Upper lobe of left lung (tissue), 6 donors: ENCODE measurements at regions not wholly inside any gene's neighbourhood (a gene's known extent, or its start where the extent isn't known, plus 50 kb on each side); places are given as distances from the start of the nearest gene placed in this dataset.

ENCODE experiments used
- ATAC-seq, 2 donors: fragments of 200-7000 bp; cut with Tn5 transposase; one replicate each; pipeline ENCODE4 v1.9.1; 2022; ENCODE audit warnings: mild to moderate bottlenecking in 2 of 2, moderate library complexity in 2 of 2; ENCODE audit not compliant: low FRiP score in 2 of 2
- DNase-seq, 2 donors: peaks; one replicate each; pipeline ENCODE4 v3.0.0-alpha.2; 2019 to 2020
- H3K27ac ChIP-seq, 4 donors: fragments of 200-600 bp; sonication (generic); one replicate each; pipeline ENCODE4 v1.5.1; 2016 to 2019
- H3K27me3 ChIP-seq, 4 donors: fragments of 200-600 bp; sonication (generic); one replicate each; pipeline ENCODE4 v1.5.1; 2017 to 2019
- H3K36me3 ChIP-seq, 4 donors: fragments of 200-600 bp; sonication (generic); one replicate each; pipeline ENCODE4 v1.5.1; 2016 to 2019
- H3K4me1 ChIP-seq, 4 donors: fragments of 200-600 bp; sonication (generic); one replicate each; pipeline ENCODE4 v1.5.1; 2018 to 2019
- H3K4me3 ChIP-seq, 4 donors: fragments of 200-600 bp; sonication (generic); one replicate each; pipeline ENCODE4 v1.5.1; 2017 to 2019; ENCODE audit warnings: mild to moderate bottlenecking in 2 of 4, moderate library complexity in 1 of 4
- H3K9me3 ChIP-seq, 4 donors: fragments of 200-600 bp; sonication (generic); one replicate each; pipeline ENCODE4 v1.5.1; 2018 to 2019
- EP300 ChIP-seq, 4 donors: sonication (generic); formaldehyde crosslinking; IDR thresholded peaks; one replicate each; pipeline ENCODE4 v1.5.1; 2017; ENCODE audit warnings: antibody characterized with exemption in 4 of 4, control low read depth in 2 of 4
- POLR2A ChIP-seq, 4 donors: fragments of 450-650 bp; IDR thresholded peaks; one replicate each; pipeline ENCODE4 v1.5.1; 2016 to 2017; ENCODE audit warnings: antibody characterized with exemption in 4 of 4, mild to moderate bottlenecking in 2 of 4
- POLR2AphosphoS5 ChIP-seq, 2 donors: sonication (generic); formaldehyde crosslinking; IDR thresholded peaks; one replicate each; pipeline ENCODE4 v1.5.1; 2017; ENCODE audit warnings: antibody characterized with exemption in 2 of 2
- WGBS, 2 donors: methylation state at CpG; one replicate each; pipeline ENCODE4 v1.1.5; 2017 to 2018; 5-methylcytosine and 5-hydroxymethylcytosine counted together
- TF ChIP-seq, protein P1 (sequence below), 6 experiments: fragments of 450-650 bp in 4 of 6; fragments of 200-600 bp in 2 of 6; sonication (generic) in 2 of 6; IDR thresholded peaks; one replicate each; pipeline ENCODE4 v1.5.1; 2016 to 2019; ENCODE audit warnings: antibody characterized with exemption in 6 of 6
- donor health status: DM: no; HTN: no; CAD: no; lungs with moderate emphysema.
- donor health status: DM: no; HTN: yes; CAD: no; lungs with severe emphysema.

DNA sequence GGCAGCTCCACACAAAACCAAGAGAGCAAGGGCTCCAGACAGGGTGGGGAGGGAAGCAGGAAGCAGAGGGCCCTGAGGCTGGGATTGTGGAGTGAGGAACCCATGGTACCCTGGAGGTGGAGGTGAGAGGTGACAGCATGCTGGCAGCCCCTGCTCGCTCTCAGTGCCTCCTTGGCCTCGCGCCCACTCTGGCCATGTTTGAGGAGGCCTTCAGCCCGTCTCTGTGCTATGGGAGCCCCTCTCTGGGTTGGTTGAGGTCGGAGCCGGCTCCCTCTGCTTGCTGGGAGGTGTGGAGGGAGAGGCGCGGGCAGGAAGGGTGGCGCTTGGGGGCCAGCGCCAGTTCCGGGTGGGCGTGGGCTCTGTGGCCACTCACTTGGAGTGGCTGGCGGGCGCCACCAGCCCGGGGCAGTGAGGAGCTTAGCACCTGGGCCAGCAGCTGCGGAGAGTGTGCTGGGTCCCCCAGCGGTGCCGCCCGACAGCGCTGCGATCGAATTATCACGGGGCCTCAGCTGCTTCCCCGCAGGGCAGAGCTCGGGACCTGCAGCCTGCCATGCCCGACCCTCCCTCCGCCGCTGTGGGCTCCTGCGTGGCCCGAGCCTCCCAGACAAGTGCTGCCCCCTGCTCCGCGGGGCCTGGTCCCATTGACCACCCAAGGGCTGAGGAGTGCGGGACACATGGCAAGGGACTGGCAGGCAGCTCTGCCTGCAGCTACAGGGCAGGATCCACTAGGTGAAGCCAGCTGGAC lies 196.0 kb downstream of the DACT1 start:
- H3K4me3 ChIP-seq = no peak overlapping the region
- TF ChIP-seq POLR2A (IDR thresholded peaks at IDR 0.05) = no peak
- TF ChIP-seq, protein P1, sequence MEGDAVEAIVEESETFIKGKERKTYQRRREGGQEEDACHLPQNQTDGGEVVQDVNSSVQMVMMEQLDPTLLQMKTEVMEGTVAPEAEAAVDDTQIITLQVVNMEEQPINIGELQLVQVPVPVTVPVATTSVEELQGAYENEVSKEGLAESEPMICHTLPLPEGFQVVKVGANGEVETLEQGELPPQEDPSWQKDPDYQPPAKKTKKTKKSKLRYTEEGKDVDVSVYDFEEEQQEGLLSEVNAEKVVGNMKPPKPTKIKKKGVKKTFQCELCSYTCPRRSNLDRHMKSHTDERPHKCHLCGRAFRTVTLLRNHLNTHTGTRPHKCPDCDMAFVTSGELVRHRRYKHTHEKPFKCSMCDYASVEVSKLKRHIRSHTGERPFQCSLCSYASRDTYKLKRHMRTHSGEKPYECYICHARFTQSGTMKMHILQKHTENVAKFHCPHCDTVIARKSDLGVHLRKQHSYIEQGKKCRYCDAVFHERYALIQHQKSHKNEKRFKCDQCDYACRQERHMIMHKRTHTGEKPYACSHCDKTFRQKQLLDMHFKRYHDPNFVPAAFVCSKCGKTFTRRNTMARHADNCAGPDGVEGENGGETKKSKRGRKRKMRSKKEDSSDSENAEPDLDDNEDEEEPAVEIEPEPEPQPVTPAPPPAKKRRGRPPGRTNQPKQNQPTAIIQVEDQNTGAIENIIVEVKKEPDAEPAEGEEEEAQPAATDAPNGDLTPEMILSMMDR (IDR thresholded peaks at IDR 0.05) = no peak
- no peak for TF ChIP-seq EP300 (IDR thresholded peaks at IDR 0.05)
- no peak for TF ChIP-seq POLR2AphosphoS5 (IDR thresholded peaks at IDR 0.05)
- H3K36me3 ChIP-seq = no peaks in the 10 kb centered on the region
- 88 to 96% methylated on average over 19 to 29 of the region's 33 CpGs for WGBS, 2 donors
- no peaks in the 10 kb centered on the region for H3K9me3 ChIP-seq
- H3K4me1 ChIP-seq = peaks cover 0 to 4% (median 2%) of the 10 kb centered on the region in 4 donors
- H3K27ac ChIP-seq = no peak overlapping the region
- H3K27me3 ChIP-seq = no peaks in the 10 kb centered on the region
- ATAC-seq = peak in 1 of 2 donors; percentile 16
- DNase-seq = peak in 1 of 2 donors; percentile 75

DNA sequence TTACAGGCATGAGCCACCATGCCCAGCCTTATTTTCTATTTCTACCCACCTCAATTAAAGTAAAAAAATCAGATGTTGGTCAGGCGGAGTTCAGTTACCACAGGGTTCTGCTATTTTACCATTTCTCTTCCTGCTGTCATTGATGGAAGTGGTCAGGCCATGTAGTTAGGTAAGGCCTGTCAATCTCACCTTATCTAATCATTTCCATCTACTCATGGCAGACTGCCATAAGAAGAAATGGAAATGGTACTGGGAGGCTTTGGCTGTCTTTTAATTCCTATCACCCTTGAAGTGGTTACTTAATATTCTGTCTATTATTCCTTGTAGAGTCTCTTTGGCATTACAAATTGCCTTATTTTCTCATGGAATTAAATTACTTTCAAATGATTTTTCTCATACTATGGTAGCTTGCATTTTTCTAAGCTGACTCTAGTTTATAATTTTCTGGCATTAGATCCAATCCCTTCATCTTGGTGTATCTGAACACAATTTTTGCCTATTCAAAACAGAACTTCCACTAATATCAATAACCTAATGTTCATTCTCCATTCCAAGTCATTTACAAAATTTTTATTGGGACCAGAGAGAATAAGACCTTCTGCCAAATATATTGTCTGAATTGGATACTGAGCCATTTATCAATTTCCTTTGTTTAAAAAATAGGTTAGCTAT lies 198.7 kb downstream of the DACT1 start:
- H3K27me3 ChIP-seq = no peaks in the 10 kb centered on the region
- H3K27ac ChIP-seq = no peak overlapping the region
- H3K4me1 ChIP-seq = no peaks in the 10 kb centered on the region
- DNase-seq = no peak
- 91 to 94% methylated on average over 1 of the region's 1 CpG for WGBS, 2 donors
- H3K4me3 ChIP-seq = no peak overlapping the region
- no peaks in the 10 kb centered on the region for H3K9me3 ChIP-seq
- ATAC-seq = no peak
- TF ChIP-seq, protein P1 (IDR thresholded peaks at IDR 0.05) = no peak
- no peak for TF ChIP-seq POLR2AphosphoS5 (IDR thresholded peaks at IDR 0.05)
- no peak for TF ChIP-seq POLR2A (IDR thresholded peaks at IDR 0.05)
- no peak for TF ChIP-seq EP300 (IDR thresholded peaks at IDR 0.05)
- H3K36me3 ChIP-seq = no peaks in the 10 kb centered on the region

GRCh38 chr14:58839233-58839632 lies 201.5 kb downstream of the DACT1 start:
- H3K4me3 ChIP-seq = no peak overlapping the region
- H3K36me3 ChIP-seq = no peaks in the 10 kb centered on the region
- ATAC-seq = no peak
- no peak for TF ChIP-seq POLR2AphosphoS5 (IDR thresholded peaks at IDR 0.05)
- no peak for TF ChIP-seq POLR2A (IDR thresholded peaks at IDR 0.05)
- TF ChIP-seq EP300 (IDR thresholded peaks at IDR 0.05) = no peak
- TF ChIP-seq, protein P1 (IDR thresholded peaks at IDR 0.05) = no peak
- DNase-seq = no peak
- no peaks in the 10 kb centered on the region for H3K9me3 ChIP-seq
- WGBS, 2 donors = 85 to 91% methylated on average over 5 of the region's 5 CpGs
- H3K27ac ChIP-seq = no peak overlapping the region
- H3K27me3 ChIP-seq = no peaks in the 10 kb centered on the region
- H3K4me1 ChIP-seq = no peaks in the 10 kb centered on the region

DNA sequence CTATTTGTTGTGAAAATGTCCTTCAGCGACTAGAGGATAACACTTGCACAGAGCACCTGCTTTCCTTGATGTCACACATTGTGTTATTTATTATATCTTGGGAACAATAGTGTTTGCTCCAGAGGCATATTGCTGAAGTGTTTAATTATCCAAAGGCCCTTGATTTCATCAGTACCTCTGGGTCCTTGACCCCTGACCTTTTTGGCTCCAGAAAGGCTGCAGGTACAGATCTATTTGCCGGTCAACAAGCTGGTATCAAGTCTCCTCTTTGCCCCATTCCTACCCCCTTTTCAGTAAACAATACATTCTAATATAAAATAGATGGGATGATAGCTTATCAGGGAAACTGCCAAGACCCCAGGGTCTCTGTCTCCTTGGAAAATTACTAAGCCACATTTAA lies 206.8 kb downstream of the DACT1 start:
- no peak overlapping the region for H3K27ac ChIP-seq
- no peak overlapping the region for H3K4me3 ChIP-seq
- no peaks in the 10 kb centered on the region for H3K36me3 ChIP-seq
- TF ChIP-seq POLR2A (IDR thresholded peaks at IDR 0.05) = no peak
- no peak for TF ChIP-seq EP300 (IDR thresholded peaks at IDR 0.05)
- TF ChIP-seq POLR2AphosphoS5 (IDR thresholded peaks at IDR 0.05) = no peak
- TF ChIP-seq, protein P1 (IDR thresholded peaks at IDR 0.05) = no peak
- 67 to 77% methylated on average over 2 of the region's 2 CpGs for WGBS, 2 donors
- ATAC-seq (no peak), DNase-seq (no peak)
- H3K9me3 ChIP-seq = no peaks in the 10 kb centered on the region
- H3K4me1 ChIP-seq = no peaks in the 10 kb centered on the region
- H3K27me3 ChIP-seq = no peaks in the 10 kb centered on the region
